Neural progenitor cell (in vitro differentiated cells): ENCODE measurements at regions not wholly inside any gene's neighbourhood (a gene's known extent, or its start where the extent isn't known, plus 50 kb on each side); places are given as distances from the start of the nearest gene placed in this dataset.

Experiments used
- DNase-seq: peaks from one replicate; pipeline ENCODE4 v3.0.0-alpha.2; 2016; ENCODE audit warnings: low spot score
- H2AFZ ChIP-seq: fragments of 200-600 bp; sonication (generic); replicated peaks from 2 replicates; pipeline ENCODE4 v1.6.1; 2016; ENCODE audit warnings: antibody characterized with exemption
- H3F3A ChIP-seq: fragments of 200-600 bp; sonication (generic); 2 replicates; pipeline ENCODE4 v1.6.1; 2016; ENCODE audit warnings: antibody characterized with exemption, low read depth
- H3K27ac ChIP-seq: fragments of 200-600 bp; sonication (generic); 2 replicates; pipeline ENCODE4 v1.5.1; 2016; ENCODE audit warnings: mild to moderate bottlenecking
- H3K27me3 ChIP-seq: fragments of 200-600 bp; sonication (generic); 2 replicates; pipeline ENCODE4 v1.6.1; 2016; ENCODE audit warnings: mild to moderate bottlenecking, moderate library complexity
- H3K36me3 ChIP-seq: fragments of 200-600 bp; sonication (generic); 2 replicates; pipeline ENCODE4 v1.5.1; 2016
- H3K4me1 ChIP-seq: fragments of 200-600 bp; sonication (generic); 2 replicates; pipeline ENCODE4 v1.6.1; 2016; ENCODE audit warnings: mixed run types
- H3K4me2 ChIP-seq: fragments of 200-600 bp; sonication (generic); 2 replicates; pipeline ENCODE4 v1.6.1; 2016
- H3K4me3 ChIP-seq: fragments of 200-600 bp; sonication (generic); 2 replicates; pipeline ENCODE4 v1.5.1; 2016
- H3K79me2 ChIP-seq: fragments of 200-600 bp; sonication (generic); 2 replicates; pipeline ENCODE4 v1.6.1; 2016; ENCODE audit warnings: low read depth
- H3K9ac ChIP-seq: fragments of 200-600 bp; sonication (generic); 2 replicates; pipeline ENCODE4 v1.6.1; 2016
- H3K9me3 ChIP-seq: fragments of 200-600 bp; sonication (generic); 2 replicates; pipeline ENCODE4 v1.5.1; 2016; ENCODE audit warnings: low read depth
- H4K20me1 ChIP-seq: fragments of 200-600 bp; sonication (generic); 2 replicates; pipeline ENCODE4 v1.6.1; 2016; ENCODE audit warnings: low read depth
- H3K27ac Mint-ChIP-seq: 3 replicates; pipeline ENCODE4 v1.8.0; 2021; ENCODE audit warnings: mixed read lengths
- H3K27me3 Mint-ChIP-seq: 2 replicates; pipeline ENCODE4 v1.8.0; 2022; ENCODE audit warnings: low read depth, mild to moderate bottlenecking, inconsistent platforms, moderate library complexity, mixed read lengths; ENCODE audit not compliant: insufficient read depth
- H3K36me3 Mint-ChIP-seq: 3 replicates; pipeline ENCODE4 v1.8.0; 2021; ENCODE audit warnings: mixed read lengths
- H3K4me1 Mint-ChIP-seq: 3 replicates; pipeline ENCODE4 v1.8.0; 2021; ENCODE audit warnings: mixed read lengths
- H3K4me3 Mint-ChIP-seq: 3 replicates; pipeline ENCODE4 v1.8.0; 2021; ENCODE audit warnings: mild to moderate bottlenecking, moderate library complexity, mixed read lengths
- H3K9me3 Mint-ChIP-seq: 3 replicates; pipeline ENCODE4 v1.8.0; 2020; ENCODE audit warnings: mixed read lengths
- EZH2 ChIP-seq: fragments of 200-600 bp; sonication (generic); IDR thresholded peaks from 2 replicates; pipeline ENCODE4 v1.6.1; 2017; ENCODE audit warnings: antibody characterized with exemption, mild to moderate bottlenecking, moderate library complexity
- EZH2phosphoT487 ChIP-seq: fragments of 200-600 bp; sonication (generic); IDR thresholded peaks from 2 replicates; pipeline ENCODE4 v1.6.1; 2017; ENCODE audit warnings: antibody characterized with exemption
- TF ChIP-seq, protein P1 (sequence below): fragments of 200-600 bp; sonication (generic); IDR thresholded peaks from 2 replicates; pipeline ENCODE4 v1.5.1; 2017; ENCODE audit warnings: antibody characterized with exemption, mild to moderate bottlenecking

DNA sequence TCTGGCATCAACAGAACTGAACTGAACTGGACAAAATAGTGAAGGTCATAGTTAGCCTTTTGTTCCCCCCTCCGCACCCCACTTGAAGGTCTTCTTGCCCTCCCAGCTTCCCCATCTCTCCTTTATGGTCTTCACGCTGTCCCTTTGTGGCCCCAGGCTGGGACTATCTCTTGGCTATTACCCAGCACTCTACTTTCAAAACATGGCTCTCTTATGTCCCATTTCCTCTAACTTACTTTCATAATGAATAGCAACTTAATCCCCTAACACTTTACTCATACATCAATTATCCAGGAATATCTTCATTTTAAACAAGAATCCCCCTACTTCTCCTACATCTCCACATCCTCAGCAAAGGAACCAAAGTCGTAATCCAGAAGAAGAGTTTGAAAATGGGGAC, 135.3 kb upstream of the ITGB1 start:
- TF ChIP-seq EZH2phosphoT487 (no peak), EZH2 (no peak)
- TF ChIP-seq, protein P1, sequence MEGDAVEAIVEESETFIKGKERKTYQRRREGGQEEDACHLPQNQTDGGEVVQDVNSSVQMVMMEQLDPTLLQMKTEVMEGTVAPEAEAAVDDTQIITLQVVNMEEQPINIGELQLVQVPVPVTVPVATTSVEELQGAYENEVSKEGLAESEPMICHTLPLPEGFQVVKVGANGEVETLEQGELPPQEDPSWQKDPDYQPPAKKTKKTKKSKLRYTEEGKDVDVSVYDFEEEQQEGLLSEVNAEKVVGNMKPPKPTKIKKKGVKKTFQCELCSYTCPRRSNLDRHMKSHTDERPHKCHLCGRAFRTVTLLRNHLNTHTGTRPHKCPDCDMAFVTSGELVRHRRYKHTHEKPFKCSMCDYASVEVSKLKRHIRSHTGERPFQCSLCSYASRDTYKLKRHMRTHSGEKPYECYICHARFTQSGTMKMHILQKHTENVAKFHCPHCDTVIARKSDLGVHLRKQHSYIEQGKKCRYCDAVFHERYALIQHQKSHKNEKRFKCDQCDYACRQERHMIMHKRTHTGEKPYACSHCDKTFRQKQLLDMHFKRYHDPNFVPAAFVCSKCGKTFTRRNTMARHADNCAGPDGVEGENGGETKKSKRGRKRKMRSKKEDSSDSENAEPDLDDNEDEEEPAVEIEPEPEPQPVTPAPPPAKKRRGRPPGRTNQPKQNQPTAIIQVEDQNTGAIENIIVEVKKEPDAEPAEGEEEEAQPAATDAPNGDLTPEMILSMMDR = no peak
- Histone ChIP-seq H3F3A (no peaks in the 10 kb centered on the region), H3K4me1 (peaks cover 8% of the 10 kb centered on the region), H2AFZ (no peak overlapping the region), H3K9ac (no peak overlapping the region), H3K36me3 (no peaks in the 10 kb centered on the region), H4K20me1 (no peaks in the 10 kb centered on the region), H3K27ac (no peak overlapping the region), H3K4me2 (no peak overlapping the region), H3K79me2 (no peaks in the 10 kb centered on the region), H3K27me3 (no peaks in the 10 kb centered on the region), H3K4me3 (no peak overlapping the region), H3K9me3 (peaks cover 6% of the 10 kb centered on the region)
- H3K36me3 Mint-ChIP-seq = peaks cover 3% of the 10 kb centered on the region
- no peaks in the 10 kb centered on the region for H3K4me1 Mint-ChIP-seq
- peaks cover 2% of the 10 kb centered on the region for H3K27me3 Mint-ChIP-seq
- H3K9me3 Mint-ChIP-seq = peaks cover 15% of the 10 kb centered on the region
- DNase-seq = no peak
- no peak overlapping the region for H3K27ac Mint-ChIP-seq
- no peak overlapping the region for H3K4me3 Mint-ChIP-seq

DNA sequence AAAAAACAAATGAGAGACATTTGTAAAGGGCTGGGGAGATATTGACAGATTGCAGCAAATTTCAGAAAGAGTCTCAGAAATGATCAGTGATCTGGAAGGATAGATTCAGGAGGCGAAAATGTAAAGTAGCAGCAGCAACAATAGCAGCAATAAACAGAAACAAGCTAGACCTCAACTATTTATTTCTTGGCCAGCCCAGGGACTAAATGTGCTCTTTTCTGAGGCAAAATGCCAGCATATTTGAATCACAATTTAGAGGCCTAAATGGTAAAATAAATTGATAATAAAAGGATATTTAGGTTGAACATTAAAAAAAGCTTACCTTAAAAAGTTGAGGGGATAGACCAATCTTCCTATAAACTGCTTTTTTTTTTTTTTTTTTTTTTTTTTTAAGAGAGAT, 134.6 kb upstream of the ITGB1 start:
- H3K27me3 ChIP-seq = no peaks in the 10 kb centered on the region
- peaks cover 15% of the 10 kb centered on the region for H3K9me3 Mint-ChIP-seq
- no peaks in the 10 kb centered on the region for H3K4me1 Mint-ChIP-seq
- H3K79me2 ChIP-seq = no peaks in the 10 kb centered on the region
- peaks cover 6% of the 10 kb centered on the region for H3K9me3 ChIP-seq
- TF ChIP-seq EZH2 = no peak
- TF ChIP-seq, protein P1 = no peak
- TF ChIP-seq EZH2phosphoT487 = no peak
- no peak overlapping the region for H3K4me3 ChIP-seq
- no peaks in the 10 kb centered on the region for H3F3A ChIP-seq
- DNase-seq = no peak
- H3K9ac ChIP-seq = no peak overlapping the region
- H3K27ac ChIP-seq = no peak overlapping the region
- H2AFZ ChIP-seq = no peak overlapping the region
- H3K4me2 ChIP-seq = no peak overlapping the region
- peaks cover 3% of the 10 kb centered on the region for H3K36me3 Mint-ChIP-seq
- no peak overlapping the region for H3K4me3 Mint-ChIP-seq
- H3K4me1 ChIP-seq = peaks cover 8% of the 10 kb centered on the region
- H3K27ac Mint-ChIP-seq = no peak overlapping the region
- no peaks in the 10 kb centered on the region for H3K36me3 ChIP-seq
- H3K27me3 Mint-ChIP-seq = peaks cover 2% of the 10 kb centered on the region
- no peaks in the 10 kb centered on the region for H4K20me1 ChIP-seq

DNA sequence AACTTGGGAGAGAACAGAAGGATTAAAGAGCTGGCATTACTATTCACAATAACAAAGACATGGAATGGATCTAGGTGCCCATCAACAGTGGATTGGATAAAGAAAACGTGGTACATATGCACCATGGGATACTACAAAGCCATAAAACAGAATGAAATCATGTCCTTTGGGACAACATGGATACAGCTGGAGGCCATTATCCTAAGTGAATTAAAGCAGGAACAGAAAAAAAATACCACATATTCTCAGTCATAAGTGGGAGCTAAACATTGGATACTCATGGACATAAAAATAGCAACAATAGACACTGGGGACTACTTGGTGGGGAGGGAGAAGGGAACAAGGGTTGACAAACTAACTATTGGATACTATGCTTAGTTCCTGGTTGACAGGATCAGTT, 133.2 kb upstream of the ITGB1 start:
- Histone ChIP-seq H3K27me3 (no peaks in the 10 kb centered on the region), H2AFZ (no peak overlapping the region), H3K4me2 (no peak overlapping the region), H3K4me1 (peaks cover 6% of the 10 kb centered on the region), H4K20me1 (no peaks in the 10 kb centered on the region), H3K36me3 (no peaks in the 10 kb centered on the region), H3F3A (no peaks in the 10 kb centered on the region), H3K9me3 (peaks cover 6% of the 10 kb centered on the region), H3K4me3 (no peak overlapping the region), H3K9ac (no peak overlapping the region), H3K27ac (no peak overlapping the region), H3K79me2 (no peaks in the 10 kb centered on the region)
- Mint-ChIP-seq H3K36me3 (peaks cover 3% of the 10 kb centered on the region), H3K27ac (no peak overlapping the region), H3K4me3 (no peak overlapping the region), H3K27me3 (peaks cover 2% of the 10 kb centered on the region), H3K4me1 (no peaks in the 10 kb centered on the region), H3K9me3 (peaks cover 10% of the 10 kb centered on the region)
- TF ChIP-seq, protein P1 = no peak
- TF ChIP-seq EZH2phosphoT487 (no peak), EZH2 (no peak)
- DNase-seq = no peak

DNA sequence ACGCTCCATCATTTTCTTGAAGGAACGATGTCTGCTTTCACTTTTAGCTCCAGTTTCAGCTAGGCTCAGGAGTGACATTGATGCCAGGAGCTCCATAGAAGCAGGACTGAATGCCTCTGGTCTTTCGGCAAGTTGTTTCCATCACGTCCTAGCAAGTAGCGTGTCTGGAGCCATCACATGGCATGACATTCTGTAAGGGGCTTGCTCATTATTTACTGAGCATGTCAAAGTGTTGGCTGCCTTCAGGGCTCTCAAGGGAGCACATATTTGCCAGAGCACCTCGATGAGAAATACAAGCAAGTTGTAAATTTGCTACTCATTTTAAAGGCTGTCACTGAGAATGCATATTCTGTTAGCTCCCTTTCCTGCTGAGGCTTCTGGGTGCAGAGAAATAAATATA, 131.0 kb upstream of the ITGB1 start:
- Mint-ChIP-seq H3K4me3 (no peak overlapping the region), H3K27me3 (peaks cover 2% of the 10 kb centered on the region), H3K27ac (no peak overlapping the region), H3K4me1 (no peaks in the 10 kb centered on the region), H3K36me3 (no peaks in the 10 kb centered on the region), H3K9me3 (peaks cover under 1% of the 10 kb centered on the region)
- Histone ChIP-seq H3K9ac (no peak overlapping the region), H3K9me3 (no peaks in the 10 kb centered on the region), H3K4me1 (no peaks in the 10 kb centered on the region), H2AFZ (no peak overlapping the region), H3K27me3 (no peaks in the 10 kb centered on the region), H3K27ac (no peak overlapping the region), H3F3A (no peaks in the 10 kb centered on the region), H3K79me2 (no peaks in the 10 kb centered on the region), H4K20me1 (no peaks in the 10 kb centered on the region), H3K36me3 (no peaks in the 10 kb centered on the region), H3K4me3 (no peak overlapping the region), H3K4me2 (no peak overlapping the region)
- TF ChIP-seq, protein P1 = no peak
- TF ChIP-seq EZH2 = no peak
- TF ChIP-seq EZH2phosphoT487 = no peak
- DNase-seq = no peak
